PC-3 (cell line): ENCODE measurements at regions not wholly inside any gene's neighbourhood (a gene's known extent, or its start where the extent isn't known, plus 50 kb on each side); places are given as distances from the start of the nearest gene placed in this dataset.

Experiments
- ATAC-seq: fragments of 200-7000 bp; cut with Tn5 transposase; 2 replicates; pipeline ENCODE4 v1.9.1; 2020; ENCODE audit warnings: mild to moderate bottlenecking, moderate library complexity
- BruUV-seq: library from RNA; stranded (reverse); fragments of 400-500 nt; replicated peaks from 2 replicates; lab custom pipeline; 2021; lab: Mats Ljungman, UMichigan
- CTCF ChIA-PET: fragments of 300-600 bp; sonication (Branson Sonifier 250); formaldehyde crosslinking; loops from one replicate; lab custom pipeline; 2022; ENCODE audit warnings: antibody characterized with exemption; lab: Charles Lee
- POLR2A ChIA-PET: fragments of 300-600 bp; sonication (Branson Sonifier 250); formaldehyde crosslinking; loops from one replicate; lab custom pipeline; 2022; ENCODE audit warnings: antibody characterized with exemption; ENCODE audit not compliant: unreplicated experiment; lab: Charles Lee
- DNase-seq: peaks from one replicate; pipeline ENCODE4 v3.0.0-alpha.2; 2015
- H2AFZ ChIP-seq: fragments of 300-600 bp; sonication (generic); 2 replicates; pipeline ENCODE4 v1.6.0; 2016; ENCODE audit warnings: antibody characterized with exemption, low read length
- H3F3A ChIP-seq: fragments of 300-600 bp; sonication (generic); one replicate; pipeline ENCODE4 v1.6.0; 2017; ENCODE audit warnings: antibody characterized with exemption, low read length, control low read depth, mild to moderate bottlenecking; ENCODE audit not compliant: unreplicated experiment
- H3K27ac ChIP-seq: fragments of 300-600 bp; sonication (generic); 2 replicates; pipeline ENCODE4 v1.5.1; 2016; ENCODE audit warnings: mild to moderate bottlenecking, low read length
- H3K27me3 ChIP-seq: fragments of 300-600 bp; sonication (generic); 2 replicates; pipeline ENCODE4 v1.6.1; 2016; ENCODE audit warnings: low read length, mixed read lengths
- H3K36me3 ChIP-seq: fragments of 300-600 bp; sonication (generic); 2 replicates; pipeline ENCODE4 v1.6.1; 2016; ENCODE audit warnings: low read depth, mixed run types, low read length, mixed read lengths
- H3K4me1 ChIP-seq: fragments of 300-600 bp; sonication (generic); 2 replicates; pipeline ENCODE4 v1.5.1; 2016; ENCODE audit warnings: low read length; ENCODE audit not compliant: insufficient read depth
- H3K4me2 ChIP-seq: fragments of 300-600 bp; sonication (generic); 2 replicates; pipeline ENCODE4 v1.6.0; 2016; ENCODE audit warnings: low read length
- H3K4me3 ChIP-seq: fragments of 300-600 bp; sonication (generic); 2 replicates; pipeline ENCODE4 v1.5.1; 2016; ENCODE audit warnings: mild to moderate bottlenecking, low read length, mixed read lengths
- H3K79me2 ChIP-seq: fragments of 300-600 bp; sonication (generic); 2 replicates; pipeline ENCODE4 v1.6.1; 2017; ENCODE audit warnings: low read length, mixed read lengths
- H3K9ac ChIP-seq: fragments of 300-600 bp; sonication (generic); 2 replicates; pipeline ENCODE4 v1.6.0; 2016; ENCODE audit warnings: mild to moderate bottlenecking, low read length
- H3K9me2 ChIP-seq: fragments of 300-600 bp; sonication (generic); replicated peaks from 2 replicates; pipeline ENCODE4 v1.6.1; 2016; ENCODE audit warnings: mixed run types, low read length, mixed read lengths
- H3K9me3 ChIP-seq: fragments of 300-600 bp; sonication (generic); 2 replicates; pipeline ENCODE4 v1.6.1; 2016; ENCODE audit warnings: low read length, mixed read lengths
- H4K20me1 ChIP-seq: fragments of 300-600 bp; sonication (generic); 2 replicates; pipeline ENCODE4 v1.6.1; 2016; ENCODE audit warnings: low read length, mixed read lengths
- CTCF ChIP-seq: fragments of 300-600 bp; sonication (generic); conservative IDR thresholded peaks from 2 replicates; pipeline ENCODE4 v1.5.1; 2017; ENCODE audit warnings: antibody characterized with exemption, low read depth, mild to moderate bottlenecking, low read length
- EZH2 ChIP-seq: fragments of 300-600 bp; sonication (generic); IDR thresholded peaks from one replicate; pipeline ENCODE4 v1.6.1; 2017; ENCODE audit warnings: antibody characterized with exemption, mild to moderate bottlenecking, low read length; ENCODE audit not compliant: unreplicated experiment
- EZH2phosphoT487 ChIP-seq: fragments of 300-600 bp; sonication (generic); IDR thresholded peaks from 2 replicates; pipeline ENCODE4 v1.6.1; 2018; ENCODE audit warnings: mild to moderate bottlenecking, antibody characterized with exemption, low read length, borderline replicate concordance
- intact Hi-C: fragments of 100-400 bp; cut with micrococcal nuclease; formaldehyde crosslinking; loops from 2 replicates; pipeline ENCODE4 v1.9.0; 2023

- ATAC-seq = peak; percentile 6; the same call in 1 of the 2 replicates
- ChIA-PET CTCF (no interaction called here), POLR2A (no interaction called here)
- no peaks in the 10 kb centered on the region for H3F3A ChIP-seq
- no peak for TF ChIP-seq EZH2phosphoT487
- no peak for TF ChIP-seq EZH2
- TF ChIP-seq CTCF = no peak
- DNase-seq = peak; percentile 35
- no peak overlapping the region for H3K4me3 ChIP-seq
- H3K27ac ChIP-seq = peak overlapping the region; percentile 25; the same call in 1 of the 2 replicates
- H3K36me3 ChIP-seq = no peaks in the 10 kb centered on the region
- no peaks in the 10 kb centered on the region for H3K9me2 ChIP-seq
- peaks cover 59% of the 10 kb centered on the region for H3K4me1 ChIP-seq
- H2AFZ ChIP-seq = no peak overlapping the region
- H4K20me1 ChIP-seq = no peaks in the 10 kb centered on the region
- H3K79me2 ChIP-seq = no peaks in the 10 kb centered on the region
- intact Hi-C loops = loop anchor here (5.0 to 10.0 kb wide), 2 partner anchors 247 to 395 kb away; no protein-coding TSS in a partner anchor
- no peaks in the 10 kb centered on the region for H3K27me3 ChIP-seq
- no peak overlapping the region for H3K4me2 ChIP-seq
- H3K9ac ChIP-seq = no peak overlapping the region
- BruUV-seq = no TSS peak
- no peaks in the 10 kb centered on the region for H3K9me3 ChIP-seq
Measured at GRCh38 chr3:30289324-30289723, 317.1 kb upstream of the TGFBR2 start.

- H3K9me3 ChIP-seq = no peaks in the 10 kb centered on the region
- no peaks in the 10 kb centered on the region for H3K79me2 ChIP-seq
- no peaks in the 10 kb centered on the region for H3F3A ChIP-seq
- no TSS peak for BruUV-seq
- intact Hi-C loops = loop anchor here (5.0 to 10.0 kb wide), 2 partner anchors 247 to 395 kb away; no protein-coding TSS in a partner anchor
- DNase-seq = no peak
- H3K4me2 ChIP-seq = no peak overlapping the region
- TF ChIP-seq CTCF = no peak
- no peak for TF ChIP-seq EZH2phosphoT487
- TF ChIP-seq EZH2 = no peak
- no peaks in the 10 kb centered on the region for H3K36me3 ChIP-seq
- H2AFZ ChIP-seq = no peak overlapping the region
- ChIA-PET POLR2A (no interaction called here), CTCF (no interaction called here)
- peak overlapping the region; percentile 25; the same call in 1 of the 2 replicates for H3K27ac ChIP-seq
- no peaks in the 10 kb centered on the region for H4K20me1 ChIP-seq
- ATAC-seq = no peak
- no peaks in the 10 kb centered on the region for H3K9me2 ChIP-seq
- no peak overlapping the region for H3K9ac ChIP-seq
- H3K4me1 ChIP-seq = peaks cover 58% of the 10 kb centered on the region
- H3K27me3 ChIP-seq = no peaks in the 10 kb centered on the region
- no peak overlapping the region for H3K4me3 ChIP-seq
Measured at GRCh38 chr3:30289766-30290165, 316.6 kb upstream of the TGFBR2 start.

GRCh38 chr3:30290479-30290878 is 315.9 kb upstream of the TGFBR2 start:
- no peak for DNase-seq
- TF ChIP-seq CTCF = no peak
- no peak for TF ChIP-seq EZH2
- TF ChIP-seq EZH2phosphoT487 = no peak
- Histone ChIP-seq H3K9me2 (no peaks in the 10 kb centered on the region), H3K9ac (no peak overlapping the region), H3K4me2 (no peak overlapping the region), H3F3A (no peaks in the 10 kb centered on the region), H3K9me3 (no peaks in the 10 kb centered on the region), H3K36me3 (no peaks in the 10 kb centered on the region), H3K27ac (no peak overlapping the region), H3K4me1 (peaks cover 53% of the 10 kb centered on the region), H2AFZ (no peak overlapping the region), H4K20me1 (no peaks in the 10 kb centered on the region), H3K27me3 (no peaks in the 10 kb centered on the region), H3K79me2 (no peaks in the 10 kb centered on the region), H3K4me3 (no peak overlapping the region)
- POLR2A ChIA-PET = no interaction called here
- intact Hi-C loops = no loop called here
- ATAC-seq = no peak
- CTCF ChIA-PET = no interaction called here
- no TSS peak for BruUV-seq
